HG02642 (cell line): ENCODE measurements at regions not wholly inside any gene's neighbourhood (a gene's known extent, or its start where the extent isn't known, plus 50 kb on each side); places are given as distances from the start of the nearest gene placed in this dataset.
"Not testable (repeated sequence)": the region's sequence is repeated elsewhere in the genome, so short reads cannot be mapped to it uniquely, and the experiment has no call there.

Experiments used
- ATAC-seq: cut with Tn5 transposase; IDR thresholded peaks from one replicate; pipeline ENCODE4 v1.9.1; 2021; ENCODE audit warnings: mild to moderate bottlenecking; ENCODE audit not compliant: unreplicated experiment, poor library complexity

DNA sequence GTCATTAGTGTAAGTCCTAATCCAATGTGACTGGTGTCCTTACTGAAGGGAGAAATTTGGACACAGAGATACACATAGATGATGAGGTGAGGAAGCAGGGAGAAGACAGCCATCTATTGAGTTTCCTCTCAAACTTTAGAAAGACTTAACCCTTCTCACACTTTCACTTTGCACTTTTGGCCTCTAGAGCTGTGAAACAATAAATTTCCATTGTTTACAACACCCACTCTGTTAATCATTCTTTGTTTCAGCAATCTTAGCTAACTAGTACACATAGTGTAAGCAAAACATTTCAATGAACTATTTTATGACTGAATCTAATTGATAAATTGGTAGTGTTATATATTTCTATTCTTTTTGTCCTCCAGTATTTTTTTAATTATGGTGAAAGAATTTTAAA lies 1092.8 kb upstream of the POT1 start:
- ATAC-seq: no peak

DNA sequence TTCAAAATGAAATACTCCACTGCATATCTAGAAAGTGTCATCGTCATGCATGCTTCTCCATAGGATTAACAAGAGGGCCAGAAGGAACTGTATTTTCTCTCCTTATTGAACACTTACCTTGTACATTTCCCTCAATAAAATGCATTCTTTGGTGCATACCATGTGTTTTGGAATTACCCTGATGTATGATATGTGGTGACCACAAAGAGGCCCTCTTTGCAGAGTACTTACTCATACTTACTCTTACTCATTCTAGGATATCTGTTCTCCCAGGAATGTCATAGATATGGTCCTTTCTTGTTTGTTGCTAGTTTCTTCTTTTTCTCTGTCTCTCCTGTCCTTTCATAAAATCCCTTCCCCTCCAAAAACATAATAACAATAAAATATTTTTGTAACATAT lies 1087.1 kb upstream of the POT1 start:
- ATAC-seq: no peak

DNA sequence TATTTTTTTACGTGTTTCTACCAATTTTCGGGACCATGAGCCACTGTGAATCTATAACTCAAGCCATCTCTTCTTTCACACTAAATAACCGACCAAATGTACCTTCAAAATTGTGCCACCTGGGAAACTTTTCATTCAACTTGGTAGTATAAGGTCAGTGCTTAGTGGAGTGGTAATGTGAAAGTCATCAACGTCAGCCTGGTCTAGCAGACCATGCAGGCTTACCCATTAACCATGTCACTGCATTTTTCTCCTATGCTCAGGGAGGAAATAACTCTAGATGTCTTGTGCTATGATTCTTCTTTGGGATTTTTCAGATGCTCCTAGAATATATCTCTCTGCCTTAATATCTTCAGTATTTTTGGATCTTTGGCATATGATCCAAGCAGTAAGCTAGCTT lies 1075.4 kb upstream of the POT1 start:
- no peak for ATAC-seq

DNA sequence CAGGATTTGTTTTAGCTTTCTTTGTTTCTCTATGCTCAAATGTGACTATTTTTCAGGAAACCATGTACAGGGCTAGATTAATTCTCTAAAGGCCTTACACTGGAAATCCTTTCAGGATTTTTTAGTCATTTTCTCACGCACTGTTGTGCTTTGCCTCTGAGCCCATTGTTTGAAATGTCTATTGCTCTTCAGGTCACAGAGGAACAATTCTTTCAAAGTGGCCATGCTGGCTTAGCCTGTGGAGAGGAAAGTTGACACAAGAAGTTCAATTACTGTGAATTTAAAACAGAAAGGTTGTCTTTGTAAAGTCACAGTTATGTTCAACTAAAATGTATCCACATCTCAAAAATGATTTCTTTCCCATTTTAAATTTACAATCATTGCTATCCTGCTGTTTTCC lies 1071.7 kb upstream of the POT1 start:
- no peak for ATAC-seq

DNA sequence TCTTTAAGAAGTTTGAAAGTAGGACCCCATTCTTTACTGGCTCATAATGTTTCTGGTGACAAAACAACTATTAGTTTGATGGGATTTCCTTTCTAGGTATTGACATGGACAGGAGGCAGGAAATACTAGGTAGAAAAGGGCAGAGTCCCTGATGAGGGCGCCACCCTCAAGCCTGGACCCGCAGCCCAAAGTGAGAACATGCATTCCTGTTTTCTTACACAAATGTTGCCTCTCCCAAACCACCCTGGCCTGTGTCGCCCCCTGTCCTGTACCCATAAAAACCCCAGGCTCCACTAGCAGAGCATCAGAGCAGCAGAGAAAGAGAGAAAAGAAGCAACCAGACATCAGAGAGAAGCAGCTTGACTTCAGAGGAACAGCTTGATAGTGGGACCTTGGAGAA lies 1055.2 kb upstream of the POT1 start:
- no peak for ATAC-seq

DNA sequence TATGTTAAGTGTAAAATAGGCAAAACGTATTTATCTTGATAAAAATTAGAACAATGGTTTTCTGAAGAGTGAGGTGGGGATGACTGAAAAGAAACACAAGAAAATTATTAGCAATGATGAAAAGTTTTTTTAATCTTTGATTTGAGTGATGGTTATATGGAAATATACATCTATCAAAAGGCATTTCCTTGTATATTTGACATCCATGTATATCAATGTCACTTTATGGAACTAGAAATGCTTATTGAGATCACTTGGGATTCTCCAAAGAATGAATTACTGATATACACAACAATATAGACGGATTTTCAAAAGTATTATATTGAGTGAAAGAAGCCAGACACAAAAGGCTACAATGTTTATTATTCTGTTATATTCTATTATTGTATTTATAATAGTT lies 1042.0 kb upstream of the POT1 start:
- no peak for ATAC-seq

DNA sequence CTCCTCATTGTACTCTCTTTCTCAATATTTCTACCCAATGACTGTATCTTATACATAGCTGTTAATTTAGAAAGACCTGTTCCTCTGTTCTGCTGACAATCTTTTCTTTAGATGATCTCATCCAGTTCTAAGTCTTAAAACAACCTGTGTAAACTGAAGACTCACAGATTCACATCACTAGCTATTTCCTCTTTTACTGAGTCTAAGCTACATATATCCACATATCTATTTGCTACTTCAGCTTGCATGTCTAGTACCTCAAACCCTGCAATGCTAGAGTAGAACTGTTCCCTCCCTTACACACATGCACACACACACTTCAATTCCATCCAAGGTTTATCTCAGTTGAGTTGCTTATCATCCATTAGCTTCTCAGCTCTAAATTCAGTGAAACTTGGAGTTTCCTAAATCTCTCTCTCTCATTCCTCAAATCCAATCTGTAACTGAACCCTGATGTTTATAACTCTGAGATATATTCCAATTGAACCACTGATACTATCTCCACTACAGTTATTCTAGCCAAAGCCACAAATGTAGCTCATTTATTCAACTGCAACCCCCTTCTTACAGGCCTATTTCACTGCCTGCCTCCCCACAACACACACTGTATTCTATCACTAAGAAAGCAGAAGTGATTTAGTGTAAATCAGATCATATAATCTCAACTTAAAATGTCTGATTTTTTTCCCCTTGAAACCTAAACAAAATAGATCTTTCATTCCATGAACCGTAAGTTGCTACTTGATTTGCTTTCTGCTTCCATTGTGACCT lies 1036.8 kb upstream of the POT1 start:
- no peak for ATAC-seq

DNA sequence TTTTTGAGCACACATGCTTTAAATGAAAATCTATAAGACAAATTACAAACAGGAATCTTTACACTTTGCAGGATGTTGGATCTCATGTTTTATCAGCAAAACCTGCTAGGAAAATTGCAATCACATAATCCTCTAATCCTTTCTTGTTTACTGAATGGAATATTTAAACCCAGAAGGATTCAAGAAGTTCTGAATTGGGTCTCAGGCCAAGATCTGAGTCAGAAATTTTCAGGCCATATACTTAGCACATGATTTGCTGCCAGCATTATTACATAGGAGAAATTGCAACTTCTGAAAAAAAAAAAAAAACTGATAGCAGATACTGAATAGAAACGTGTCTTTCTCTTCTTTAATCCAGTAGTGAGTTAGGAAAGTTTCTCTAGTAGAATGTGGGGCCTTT lies 1005.3 kb upstream of the POT1 start:
- no peak for ATAC-seq

DNA sequence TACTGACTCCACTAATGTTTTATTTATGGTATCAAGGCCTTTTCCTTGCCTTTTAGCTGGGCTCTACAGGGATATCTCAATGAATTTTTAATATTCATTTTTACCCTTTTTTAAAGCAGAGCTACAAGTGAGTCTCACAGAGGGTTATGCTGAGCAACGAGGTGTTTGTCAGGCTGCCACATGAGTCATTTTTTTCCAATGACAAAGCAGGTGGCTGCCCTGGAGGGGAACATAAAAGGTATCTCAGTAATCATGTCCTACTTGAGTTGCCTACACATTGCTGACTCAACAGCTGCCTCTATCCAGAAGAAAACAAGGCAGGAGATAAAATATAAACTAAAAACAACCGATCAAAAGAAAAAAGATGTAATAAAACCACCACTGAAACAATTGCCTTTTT lies 1004.9 kb upstream of the POT1 start:
- ATAC-seq: no peak

DNA sequence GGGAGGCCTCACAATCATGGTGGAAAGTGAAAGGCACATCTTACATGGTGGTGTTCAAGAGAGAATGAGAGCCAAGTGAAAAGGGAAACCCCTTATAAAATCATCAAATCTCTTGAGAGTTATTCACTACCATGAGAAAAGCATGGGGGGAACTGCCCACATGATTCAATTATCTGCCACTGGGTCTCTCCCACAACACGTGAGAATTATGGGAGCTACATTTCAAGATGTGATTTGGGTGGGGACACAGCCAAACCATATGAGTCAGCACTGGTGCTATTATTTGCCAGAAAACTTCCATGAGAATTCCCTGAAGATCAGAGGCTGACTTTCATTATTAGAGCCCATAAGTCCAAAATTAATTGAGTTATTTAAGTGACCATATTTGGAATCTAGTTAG lies 1001.2 kb upstream of the POT1 start:
- no peak for ATAC-seq

DNA sequence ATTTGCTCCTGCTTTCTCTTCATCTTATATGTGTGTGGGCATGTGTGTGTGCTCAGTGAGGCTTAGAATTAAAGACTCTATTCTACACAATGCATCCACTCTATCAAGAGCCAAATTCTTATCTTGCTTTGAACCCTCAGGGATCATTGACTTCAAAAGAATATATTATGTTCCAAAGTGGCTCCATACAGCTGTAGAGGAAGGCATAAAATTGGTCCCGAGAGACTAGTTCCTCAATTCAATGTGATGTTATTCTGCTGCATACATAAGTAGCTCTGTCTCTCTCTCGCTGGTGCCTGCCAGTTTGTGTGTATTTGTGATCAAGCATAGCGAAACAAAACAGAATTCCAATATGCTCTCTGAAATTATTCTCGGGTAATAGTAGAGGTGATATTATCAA lies 997.9 kb upstream of the POT1 start:
- ATAC-seq: no peak

DNA sequence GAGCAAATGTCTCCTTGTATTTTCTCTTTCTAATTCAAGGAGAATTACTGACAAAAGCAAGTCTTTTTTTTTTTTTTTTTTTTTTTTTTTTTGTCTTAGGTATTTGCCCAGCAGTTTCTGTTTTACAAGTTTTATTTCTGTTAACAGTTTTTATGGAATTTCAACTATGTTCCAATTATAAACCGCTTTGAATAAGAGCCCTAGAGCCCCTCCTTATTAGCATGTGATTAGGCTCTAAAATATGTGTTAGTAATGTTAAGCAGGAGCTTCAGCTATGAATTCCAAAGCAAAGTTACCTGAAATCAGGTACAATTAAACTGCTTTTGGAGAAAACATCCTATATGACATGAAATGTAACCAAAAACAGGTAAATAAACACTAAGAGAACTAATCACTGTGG lies 997.0 kb upstream of the POT1 start:
- no peak for ATAC-seq

DNA sequence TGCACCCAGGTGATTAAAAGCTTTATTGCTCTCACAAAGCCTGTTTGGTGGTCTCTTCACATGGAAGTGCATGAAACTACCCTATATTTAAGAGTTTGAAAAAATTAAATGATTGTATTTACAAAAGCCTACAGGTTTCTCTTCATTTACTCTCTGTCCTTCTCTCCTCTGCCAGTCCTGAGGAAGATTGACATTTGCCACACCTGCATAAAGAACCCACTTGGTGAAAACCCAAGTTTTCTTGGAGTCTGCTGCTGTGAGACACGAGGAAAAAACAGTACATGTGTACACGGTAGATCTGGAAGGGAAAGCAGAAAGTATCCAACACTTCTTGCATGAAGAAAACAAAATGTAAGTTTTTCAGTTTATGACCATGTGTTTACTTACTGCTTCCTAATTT lies 994.4 kb upstream of the POT1 start:
- no peak for ATAC-seq

DNA sequence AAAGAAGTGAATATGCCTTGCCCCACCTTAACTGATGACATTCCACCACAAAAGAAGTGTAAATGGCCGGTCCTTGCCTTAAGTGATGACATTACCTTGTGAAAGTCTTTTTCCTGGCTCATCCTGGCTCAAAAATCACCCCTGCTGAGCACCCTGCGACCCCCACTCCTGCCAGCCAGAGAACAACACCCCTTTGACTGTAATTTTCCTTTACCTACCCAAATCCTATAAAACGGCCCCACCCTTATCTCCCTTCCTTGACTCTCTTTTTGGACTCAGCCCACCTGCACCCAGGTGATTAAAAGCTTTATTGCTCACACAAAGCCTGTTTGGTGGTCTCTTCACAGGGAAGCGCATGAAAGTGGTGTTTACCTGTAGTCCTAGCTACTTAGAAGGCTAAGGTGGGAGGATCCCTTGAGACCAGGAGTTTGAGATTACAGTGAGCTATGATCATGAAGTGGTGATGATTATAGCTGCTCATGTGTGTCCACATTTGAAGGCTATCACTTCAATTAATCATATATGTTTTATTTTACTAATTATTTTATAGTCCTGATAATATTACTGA lies 985.8 kb upstream of the POT1 start:
- not testable (repeated sequence) for ATAC-seq

DNA sequence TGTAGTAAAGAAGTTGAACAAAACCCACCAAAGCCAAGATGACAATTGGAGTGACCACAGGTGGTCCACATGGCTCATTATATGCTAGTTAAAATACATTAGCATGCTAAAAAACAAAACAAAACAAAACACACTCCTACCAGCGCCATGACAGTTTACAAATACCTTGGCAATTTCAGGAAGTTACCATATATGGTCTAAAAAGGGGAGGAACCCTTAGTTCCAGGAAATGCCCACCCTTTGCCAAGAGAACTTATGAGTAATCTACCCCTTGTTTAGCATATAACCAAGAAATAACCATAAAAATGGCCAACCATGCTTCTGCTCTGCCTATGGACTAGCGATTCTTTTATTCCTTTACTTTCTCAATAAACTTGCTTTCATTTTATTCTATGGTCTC lies 979.1 kb upstream of the POT1 start:
- ATAC-seq: no peak

DNA sequence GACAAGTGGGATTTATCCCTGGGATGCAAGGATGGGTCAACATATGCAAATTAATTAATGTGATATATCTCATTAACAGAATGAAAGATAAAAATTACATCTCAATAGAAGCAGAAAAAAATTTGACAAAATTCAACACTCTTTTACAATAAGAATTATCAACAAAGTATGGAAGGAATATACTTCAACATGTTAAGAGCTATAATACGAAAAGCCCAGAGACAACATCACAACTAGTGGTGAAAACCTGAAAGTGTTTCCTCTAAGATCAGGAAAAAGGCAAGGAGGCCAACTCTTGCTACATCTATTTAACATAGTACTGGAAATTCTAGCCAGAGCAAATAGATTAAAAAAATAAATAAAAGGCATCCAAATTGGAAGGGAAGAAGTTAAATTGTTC lies 970.0 kb upstream of the POT1 start:
- ATAC-seq: no peak

DNA sequence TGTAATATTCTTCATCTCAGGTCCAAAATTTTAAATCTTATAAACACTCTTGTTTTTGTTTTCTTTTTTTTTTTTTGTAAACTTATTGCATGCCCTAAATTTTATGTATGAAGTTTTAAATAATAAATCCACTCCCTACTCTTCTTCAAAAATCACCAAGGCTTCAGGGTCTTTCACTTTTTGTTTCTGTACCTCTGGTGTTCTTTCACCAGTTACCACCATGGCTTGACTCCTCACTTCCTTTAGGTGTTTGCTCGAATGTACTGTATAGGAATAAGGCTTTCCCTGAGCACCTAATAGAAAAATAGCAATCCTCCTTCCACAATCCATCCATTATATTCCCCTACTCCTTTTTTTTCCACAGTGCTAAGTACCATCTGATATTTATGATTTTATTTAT lies 962.8 kb upstream of the POT1 start:
- ATAC-seq: no peak

DNA sequence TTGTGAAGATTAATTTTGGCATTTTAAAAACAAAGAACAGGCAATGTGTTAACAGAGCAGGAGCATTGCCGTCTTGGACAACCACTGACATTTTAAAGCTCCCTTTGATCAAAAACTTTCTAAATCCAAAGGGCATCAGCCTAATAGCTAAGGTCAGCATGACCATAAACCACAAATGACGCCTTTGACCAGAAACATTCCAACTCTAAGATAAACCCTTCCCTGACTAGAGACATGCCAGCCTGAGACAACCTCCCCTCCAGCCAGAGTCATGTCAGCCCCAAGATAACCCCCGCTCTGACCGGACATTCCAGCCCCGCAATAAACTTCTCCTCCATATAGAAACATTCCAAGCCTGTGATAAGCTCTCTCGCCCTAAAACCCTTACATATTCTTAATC lies 949.4 kb upstream of the POT1 start:
- no peak for ATAC-seq

DNA sequence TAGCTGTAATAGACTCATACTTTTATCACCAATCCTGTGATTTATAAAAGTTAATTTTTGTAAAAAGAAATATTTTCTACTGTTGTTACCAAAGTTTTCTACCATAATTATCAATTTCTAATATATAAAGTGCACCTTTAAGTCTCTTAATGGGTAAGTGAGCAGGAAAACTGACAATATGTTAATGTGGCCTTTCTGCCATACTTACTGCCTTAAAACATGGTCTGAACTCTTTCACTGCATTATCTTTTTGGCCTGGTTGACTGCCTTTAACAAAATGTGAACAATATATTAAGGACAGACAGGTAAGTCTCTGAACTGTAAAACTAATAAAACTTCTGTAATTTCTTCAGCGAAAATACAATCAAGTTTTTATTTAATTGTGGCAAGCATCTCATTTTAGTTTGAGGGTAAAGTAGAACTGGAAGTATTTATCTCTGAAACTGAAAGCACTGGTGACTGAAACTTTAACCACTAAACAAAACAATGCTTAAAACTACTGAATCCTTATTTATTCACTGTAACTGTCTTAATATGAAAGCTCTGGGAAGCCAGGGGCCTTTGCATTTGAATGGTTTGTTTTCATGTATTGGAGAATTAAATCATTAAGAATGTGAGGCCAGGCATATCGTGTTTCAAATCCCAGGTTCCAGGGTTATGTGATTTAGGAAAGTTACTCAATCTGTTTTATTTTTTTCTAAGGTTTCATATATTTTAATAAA lies 948.8 kb upstream of the POT1 start:
- ATAC-seq: no peak

DNA sequence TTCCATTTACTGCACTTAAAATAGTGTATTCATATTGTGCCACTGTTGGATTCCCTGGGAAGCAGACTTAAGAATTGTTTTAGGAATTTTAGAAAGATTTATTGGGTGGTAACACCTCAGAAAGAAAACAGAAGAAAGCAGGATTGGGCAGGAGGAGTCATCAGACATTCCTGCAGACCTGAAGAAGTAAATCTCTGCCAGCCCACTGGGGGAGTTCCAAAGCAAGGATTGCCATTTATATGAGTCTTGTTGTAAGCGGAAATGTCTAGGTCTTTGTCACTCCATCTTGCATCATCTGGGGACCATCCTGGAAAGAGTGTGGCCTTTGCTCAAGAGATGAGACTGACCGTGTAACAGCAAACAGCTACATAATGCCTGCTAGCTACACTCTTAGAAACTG lies 947.6 kb upstream of the POT1 start:
- no peak for ATAC-seq

DNA sequence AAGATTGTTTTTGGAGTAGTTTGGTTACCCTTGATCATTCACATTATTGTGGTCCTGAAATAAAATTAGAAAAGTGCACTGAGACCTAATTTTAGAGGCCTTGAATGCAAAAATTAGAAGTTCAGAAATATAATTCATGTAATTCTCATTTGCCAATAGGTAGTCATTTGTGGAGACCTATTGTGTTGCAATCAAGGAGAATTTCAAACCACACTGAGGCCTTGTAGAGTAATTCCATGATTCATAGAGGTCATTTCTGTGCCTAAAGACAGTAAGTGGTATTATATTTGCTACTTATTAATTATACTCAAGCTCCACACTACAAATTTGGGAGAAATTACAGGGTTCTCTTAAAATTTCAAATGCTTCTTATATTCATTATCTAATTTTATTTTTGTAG lies 946.8 kb upstream of the POT1 start:
- ATAC-seq: no peak

DNA sequence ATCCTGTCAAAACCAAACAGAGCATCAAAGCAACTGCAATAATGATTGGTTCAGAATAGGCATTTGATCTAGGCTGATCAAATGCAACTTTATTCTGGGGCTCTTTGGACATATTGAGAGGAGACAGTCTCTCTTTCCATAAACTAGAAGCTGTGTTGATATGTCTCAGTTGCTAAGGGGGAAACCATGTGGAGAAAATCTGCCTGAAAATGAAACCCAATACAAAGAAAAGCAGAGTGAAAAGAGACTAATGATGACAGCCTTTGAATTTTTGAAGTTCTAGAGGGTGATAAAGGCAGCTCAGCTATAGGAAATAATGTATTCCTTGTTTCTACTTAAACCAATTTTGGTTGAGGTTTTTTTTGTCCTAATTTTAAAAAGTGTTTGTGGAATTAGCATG lies 941.8 kb upstream of the POT1 start:
- no peak for ATAC-seq
